MM.1S (cell line): ENCODE measurements at regions not wholly inside any gene's neighbourhood (a gene's known extent, or its start where the extent isn't known, plus 50 kb on each side); places are given as distances from the start of the nearest gene placed in this dataset.

Source experiments
- EZH2 ChIP-seq: fragments of 300-600 bp; sonication (generic); optimal IDR thresholded peaks from 2 replicates; pipeline ENCODE3; 2017; ENCODE audit warnings: low read depth, mild to moderate bottlenecking, antibody characterized with exemption, low read length, mixed read lengths
- EZH2phosphoT487 ChIP-seq: fragments of 300-600 bp; sonication (generic); IDR thresholded peaks from 2 replicates; pipeline ENCODE4 v1.6.1; 2018; ENCODE audit warnings: antibody characterized with exemption, low read length
- TF ChIP-seq, protein P1 (sequence below): fragments of 300-600 bp; sonication (generic); IDR thresholded peaks from 2 replicates; pipeline ENCODE4 v1.5.1; 2016; ENCODE audit warnings: antibody characterized with exemption, low read length, mixed read lengths

DNA sequence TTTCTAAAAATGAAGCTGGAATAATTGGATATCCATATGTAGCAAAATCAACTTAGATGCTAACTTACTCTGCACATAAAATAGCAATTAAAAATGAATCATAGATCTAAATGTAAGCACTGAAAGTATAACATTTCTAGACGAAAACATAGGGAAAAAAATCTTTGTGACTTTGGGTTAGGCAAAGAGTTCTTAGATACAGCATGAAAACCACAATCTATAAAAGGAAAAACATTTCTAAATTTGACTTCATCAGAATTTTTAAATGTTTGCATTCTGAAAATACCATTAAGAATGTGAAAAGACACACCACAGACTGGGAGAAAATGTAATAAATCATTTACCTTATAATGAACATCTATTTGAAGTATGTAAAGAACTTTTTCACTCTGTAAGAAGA, 128.8 kb downstream of the APIP start:
- TF ChIP-seq, protein P1, sequence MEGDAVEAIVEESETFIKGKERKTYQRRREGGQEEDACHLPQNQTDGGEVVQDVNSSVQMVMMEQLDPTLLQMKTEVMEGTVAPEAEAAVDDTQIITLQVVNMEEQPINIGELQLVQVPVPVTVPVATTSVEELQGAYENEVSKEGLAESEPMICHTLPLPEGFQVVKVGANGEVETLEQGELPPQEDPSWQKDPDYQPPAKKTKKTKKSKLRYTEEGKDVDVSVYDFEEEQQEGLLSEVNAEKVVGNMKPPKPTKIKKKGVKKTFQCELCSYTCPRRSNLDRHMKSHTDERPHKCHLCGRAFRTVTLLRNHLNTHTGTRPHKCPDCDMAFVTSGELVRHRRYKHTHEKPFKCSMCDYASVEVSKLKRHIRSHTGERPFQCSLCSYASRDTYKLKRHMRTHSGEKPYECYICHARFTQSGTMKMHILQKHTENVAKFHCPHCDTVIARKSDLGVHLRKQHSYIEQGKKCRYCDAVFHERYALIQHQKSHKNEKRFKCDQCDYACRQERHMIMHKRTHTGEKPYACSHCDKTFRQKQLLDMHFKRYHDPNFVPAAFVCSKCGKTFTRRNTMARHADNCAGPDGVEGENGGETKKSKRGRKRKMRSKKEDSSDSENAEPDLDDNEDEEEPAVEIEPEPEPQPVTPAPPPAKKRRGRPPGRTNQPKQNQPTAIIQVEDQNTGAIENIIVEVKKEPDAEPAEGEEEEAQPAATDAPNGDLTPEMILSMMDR, result no peak
- TF ChIP-seq EZH2 (no peak), EZH2phosphoT487 (no peak)
